Memory B cell (primary cell): ENCODE measurements at regions not wholly inside any gene's neighbourhood (a gene's known extent, or its start where the extent isn't known, plus 50 kb on each side); places are given as distances from the start of the nearest gene placed in this dataset.

ENCODE experiments used
- ATAC-seq: fragments of 150-1000 bp; cut with Tn5 transposase; 2 replicates; pipeline ENCODE4 v1.10.0; 2021; ENCODE audit warnings: low read depth, mild to moderate bottlenecking, moderate library complexity
- DNase-seq, 2 donors: peaks; one replicate each; pipeline ENCODE4 v3.0.0; 2022; ENCODE audit warnings: low spot score in 2 of 2
- H3K27ac Mint-ChIP-seq: one replicate; pipeline ENCODE4 v1.8.0; 2022; ENCODE audit warnings: mild to moderate bottlenecking, moderate library complexity, mixed read lengths
- H3K27me3 Mint-ChIP-seq: one replicate; pipeline ENCODE4 v1.8.0; 2022; ENCODE audit warnings: mixed read lengths
- H3K36me3 Mint-ChIP-seq: one replicate; pipeline ENCODE4 v1.8.0; 2022; ENCODE audit warnings: mild to moderate bottlenecking, mixed read lengths
- H3K4me1 Mint-ChIP-seq: one replicate; pipeline ENCODE4 v1.8.0; 2022; ENCODE audit warnings: mixed read lengths
- H3K4me3 Mint-ChIP-seq: one replicate; pipeline ENCODE4 v1.8.0; 2022; ENCODE audit warnings: mild to moderate bottlenecking, moderate library complexity, mixed read lengths
- H3K9me3 Mint-ChIP-seq: one replicate; pipeline ENCODE4 v1.8.0; 2022; ENCODE audit warnings: mixed read lengths

DNA sequence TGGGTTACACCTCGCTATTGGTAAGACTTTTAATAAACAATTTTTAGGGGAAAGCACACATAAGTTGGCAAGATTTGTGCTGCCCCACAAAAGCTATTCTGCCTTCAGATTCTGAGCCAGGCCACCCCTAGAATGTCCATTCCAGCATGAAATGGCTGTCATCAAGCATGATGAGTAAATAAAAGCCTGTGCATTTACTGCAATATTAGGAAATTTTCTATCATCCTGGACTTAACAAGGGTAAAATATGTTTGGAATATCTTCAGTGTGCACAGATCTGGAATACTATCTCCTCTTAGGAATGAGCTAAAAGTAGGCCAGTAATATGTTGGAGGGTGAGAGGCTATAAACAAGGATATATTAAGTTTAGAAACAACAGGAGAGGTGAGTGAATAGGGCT is 510.9 kb downstream of the ANKRD50 start:
- H3K36me3 Mint-ChIP-seq: no peaks in the 10 kb centered on the region
- no peaks in the 10 kb centered on the region for H3K27me3 Mint-ChIP-seq
- H3K9me3 Mint-ChIP-seq: peaks cover 5% of the 10 kb centered on the region
- no peaks in the 10 kb centered on the region for H3K4me1 Mint-ChIP-seq
- DNase-seq (no peak), ATAC-seq (no peak)
- H3K4me3 Mint-ChIP-seq: no peak overlapping the region
- no peak overlapping the region for H3K27ac Mint-ChIP-seq

DNA sequence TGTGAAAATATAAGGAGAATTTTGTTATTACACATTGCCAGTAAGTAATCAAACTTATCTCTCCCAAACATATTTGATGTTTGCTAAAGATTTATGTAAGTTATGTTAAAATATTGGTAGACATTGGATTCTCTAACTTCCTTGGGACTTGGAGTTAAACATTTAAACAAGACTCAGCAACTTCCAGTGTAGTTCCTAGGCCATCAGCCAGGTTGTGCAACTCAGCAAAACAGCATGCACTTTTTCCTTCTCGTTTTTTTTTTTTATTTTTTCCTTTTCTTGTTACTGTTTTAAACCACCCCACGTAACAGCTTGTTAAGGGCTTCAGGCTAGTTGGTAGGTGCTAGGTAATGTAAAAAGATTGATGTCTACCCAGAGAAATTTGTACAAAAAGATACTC is 510.4 kb downstream of the ANKRD50 start:
- Mint-ChIP-seq H3K27me3 (no peaks in the 10 kb centered on the region), H3K4me1 (no peaks in the 10 kb centered on the region), H3K4me3 (no peak overlapping the region), H3K36me3 (no peaks in the 10 kb centered on the region), H3K27ac (no peak overlapping the region), H3K9me3 (peaks cover 4% of the 10 kb centered on the region)
- DNase-seq (no peak), ATAC-seq (no peak)

DNA sequence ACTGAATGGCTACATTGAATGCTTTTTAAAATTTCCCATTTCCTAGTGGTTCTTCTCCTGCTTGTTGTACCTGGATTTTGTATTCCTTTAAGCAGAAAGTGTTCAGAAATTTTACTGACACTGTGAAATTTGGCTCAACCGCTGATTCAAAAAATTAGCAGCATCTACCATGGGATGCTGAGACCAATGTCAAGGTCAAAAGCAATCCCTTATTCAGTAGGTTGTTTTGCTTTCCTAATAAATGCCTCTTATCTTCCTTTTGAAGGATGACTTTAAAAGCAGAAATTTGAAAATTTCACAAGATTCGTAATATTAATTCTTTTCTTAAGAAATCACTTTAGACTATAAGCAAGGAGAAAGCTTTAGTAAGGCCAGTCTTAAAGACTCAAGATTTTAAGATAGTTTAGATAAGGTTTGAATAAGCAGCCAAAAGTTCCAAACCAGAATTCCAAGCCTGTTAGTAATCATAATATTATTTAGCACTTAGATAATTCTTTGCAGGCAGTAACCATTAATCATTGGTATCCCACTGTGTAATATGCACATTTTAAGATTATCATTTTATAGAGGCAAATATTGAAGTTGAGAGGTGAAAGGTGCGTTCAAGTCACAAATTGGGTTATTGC is 508.8 kb downstream of the ANKRD50 start:
- Mint-ChIP-seq H3K27me3 (no peaks in the 10 kb centered on the region), H3K9me3 (peaks cover 3% of the 10 kb centered on the region), H3K36me3 (no peaks in the 10 kb centered on the region), H3K27ac (no peak overlapping the region), H3K4me3 (no peak overlapping the region), H3K4me1 (no peaks in the 10 kb centered on the region)
- ATAC-seq: no peak
- no peak for DNase-seq

DNA sequence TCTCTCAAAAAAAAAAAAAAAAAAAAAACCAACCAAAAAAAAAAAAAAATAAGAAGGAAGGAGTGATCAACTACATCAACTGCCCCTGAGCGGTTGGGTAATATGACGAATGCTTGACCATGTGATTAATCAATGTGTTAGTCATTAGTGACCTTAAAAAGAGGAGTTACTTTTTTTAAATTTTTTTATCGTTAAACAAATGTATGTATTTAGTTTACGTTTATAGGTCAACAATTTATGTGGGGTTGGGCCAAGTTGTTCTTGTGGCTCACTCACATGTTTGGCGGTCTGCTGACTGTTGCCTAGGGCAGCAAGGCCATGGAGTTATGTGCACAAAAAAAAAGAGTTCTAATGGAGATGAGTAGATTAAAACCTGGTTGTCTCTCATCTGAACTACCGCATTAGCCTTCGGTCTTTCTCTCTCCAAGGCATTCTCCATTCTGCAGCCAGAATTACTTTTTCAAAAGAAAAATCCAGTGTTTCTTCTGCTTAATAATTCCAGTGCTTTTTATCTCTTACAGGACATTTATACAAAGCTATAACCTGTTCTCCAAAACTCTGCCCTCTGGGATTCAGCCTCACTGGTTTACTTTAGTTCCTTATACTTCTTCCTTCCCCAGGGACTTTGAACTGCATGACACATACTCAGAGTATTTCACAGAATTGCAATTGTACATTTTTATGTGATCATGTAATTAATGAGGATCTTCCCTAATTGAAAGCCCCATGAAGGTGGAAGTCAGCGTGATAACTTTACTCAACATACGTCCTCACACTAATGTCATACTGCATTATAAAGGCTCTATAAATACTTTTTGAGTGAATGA is 505.5 kb downstream of the ANKRD50 start:
- H3K36me3 Mint-ChIP-seq: no peaks in the 10 kb centered on the region
- H3K4me3 Mint-ChIP-seq: no peak overlapping the region
- ATAC-seq (no peak), DNase-seq (no peak)
- no peak overlapping the region for H3K27ac Mint-ChIP-seq
- no peaks in the 10 kb centered on the region for H3K4me1 Mint-ChIP-seq
- H3K27me3 Mint-ChIP-seq: no peaks in the 10 kb centered on the region
- H3K9me3 Mint-ChIP-seq: peaks cover 3% of the 10 kb centered on the region

DNA sequence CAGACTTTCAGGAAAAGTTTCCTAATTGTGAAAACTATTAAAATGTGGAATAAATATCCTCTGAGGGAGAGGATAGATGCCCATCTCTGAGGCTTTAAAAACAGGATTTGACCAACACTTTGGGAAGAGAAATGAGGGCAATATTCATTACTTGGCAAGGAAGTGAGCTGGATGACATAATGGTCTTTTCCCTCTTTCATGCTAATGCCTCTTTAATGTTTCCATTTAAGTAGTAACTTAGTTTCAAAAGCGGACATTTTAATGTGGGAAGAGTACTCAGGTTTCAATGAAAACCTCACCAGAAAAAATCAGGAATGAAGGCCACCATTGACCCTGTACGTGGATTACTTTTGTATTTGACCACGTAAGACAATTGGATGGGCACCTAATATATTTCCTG is 503.3 kb downstream of the ANKRD50 start:
- no peak for ATAC-seq
- H3K27ac Mint-ChIP-seq: no peak overlapping the region
- H3K36me3 Mint-ChIP-seq: no peaks in the 10 kb centered on the region
- no peak for DNase-seq
- no peaks in the 10 kb centered on the region for H3K27me3 Mint-ChIP-seq
- H3K4me3 Mint-ChIP-seq: no peak overlapping the region
- H3K4me1 Mint-ChIP-seq: no peaks in the 10 kb centered on the region
- peaks cover 3% of the 10 kb centered on the region for H3K9me3 Mint-ChIP-seq

DNA sequence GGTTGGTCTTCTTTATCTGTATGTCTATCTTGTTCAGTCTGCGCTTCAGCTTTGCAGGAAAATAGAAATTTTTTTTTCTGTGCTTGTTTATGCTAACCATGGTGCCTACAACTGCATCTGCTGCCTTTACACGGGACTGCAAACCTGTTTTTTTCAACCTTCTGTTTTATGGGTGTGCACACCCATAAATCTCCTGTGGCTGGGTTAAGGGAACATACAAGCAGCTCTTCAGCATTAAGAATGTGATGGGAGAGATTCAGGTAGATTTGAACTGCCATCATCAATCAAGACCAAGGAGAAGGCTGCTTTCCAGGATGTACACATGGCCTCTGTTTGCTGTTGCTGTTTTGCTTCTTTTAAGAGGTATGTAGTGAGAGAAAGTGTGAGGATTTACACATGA is 502.9 kb downstream of the ANKRD50 start:
- DNase-seq (no peak), ATAC-seq (no peak)
- Mint-ChIP-seq H3K9me3 (peaks cover 3% of the 10 kb centered on the region), H3K27me3 (no peaks in the 10 kb centered on the region), H3K36me3 (no peaks in the 10 kb centered on the region), H3K4me3 (no peak overlapping the region), H3K27ac (no peak overlapping the region), H3K4me1 (no peaks in the 10 kb centered on the region)

DNA sequence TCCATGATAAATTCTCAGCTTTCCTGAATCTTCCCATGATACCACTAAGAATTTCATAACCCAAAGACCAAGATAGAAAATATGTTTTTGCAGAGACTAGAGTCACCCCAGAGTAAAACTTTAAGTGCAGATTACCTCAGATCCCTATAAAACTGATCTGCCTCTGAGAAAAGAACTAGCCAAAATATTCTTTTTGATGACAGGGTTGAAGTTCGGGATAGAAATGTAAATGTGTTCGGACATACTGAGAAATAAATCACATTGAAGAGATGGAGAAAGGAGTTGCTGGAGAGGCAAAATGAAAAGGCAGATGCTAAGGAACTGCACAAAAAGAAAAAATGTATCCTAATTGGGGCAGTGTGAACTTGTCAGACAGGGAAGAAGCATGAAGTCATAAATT is 501.8 kb downstream of the ANKRD50 start:
- H3K27me3 Mint-ChIP-seq: peaks cover 2% of the 10 kb centered on the region
- H3K4me1 Mint-ChIP-seq: no peaks in the 10 kb centered on the region
- no peak for DNase-seq
- peaks cover 5% of the 10 kb centered on the region for H3K9me3 Mint-ChIP-seq
- no peak overlapping the region for H3K27ac Mint-ChIP-seq
- no peaks in the 10 kb centered on the region for H3K36me3 Mint-ChIP-seq
- H3K4me3 Mint-ChIP-seq: no peak overlapping the region
- no peak for ATAC-seq

DNA sequence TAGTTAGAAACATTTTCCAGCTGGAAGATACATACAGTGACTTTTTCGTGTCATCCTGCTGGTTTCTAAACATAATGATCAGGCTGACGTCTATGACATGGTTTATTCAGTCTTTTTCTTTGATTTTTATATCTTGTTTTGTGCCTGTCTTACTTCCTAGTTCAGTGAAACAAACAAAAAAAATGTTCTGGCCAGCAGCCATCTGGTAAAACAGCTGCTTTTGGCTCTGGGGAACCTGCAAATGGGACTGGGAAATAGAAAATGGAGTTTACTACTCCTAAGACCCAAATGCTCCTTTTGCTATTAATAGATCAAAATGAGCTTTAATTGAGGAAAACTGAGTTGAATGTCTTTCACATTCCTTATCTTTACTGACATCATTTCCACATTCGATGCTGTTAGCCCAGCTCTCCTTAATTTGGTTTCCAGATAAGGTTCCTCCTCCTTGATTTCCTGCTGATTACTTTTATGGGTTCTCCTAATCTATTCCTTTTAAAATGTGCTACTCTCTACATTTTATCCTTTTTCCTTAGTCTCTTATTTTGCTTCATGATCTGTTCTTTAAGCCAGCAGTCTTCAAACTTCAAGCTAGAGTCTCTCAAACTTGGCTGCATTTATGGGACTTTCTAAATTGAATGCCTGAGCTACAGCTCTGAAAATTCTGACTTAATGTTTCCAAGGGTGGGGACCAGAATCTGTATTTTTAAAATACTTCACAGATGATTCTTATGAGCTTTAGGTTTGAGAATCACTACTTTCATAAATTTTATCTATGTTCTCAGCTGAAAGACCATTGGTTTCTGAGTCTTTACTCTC is 499.5 kb downstream of the ANKRD50 start:
- H3K9me3 Mint-ChIP-seq: peaks cover 2% of the 10 kb centered on the region
- DNase-seq (no peak), ATAC-seq (no peak)
- no peak overlapping the region for H3K4me3 Mint-ChIP-seq
- H3K4me1 Mint-ChIP-seq: no peaks in the 10 kb centered on the region
- H3K27ac Mint-ChIP-seq: no peak overlapping the region
- peaks cover 2% of the 10 kb centered on the region for H3K27me3 Mint-ChIP-seq
- no peaks in the 10 kb centered on the region for H3K36me3 Mint-ChIP-seq

DNA sequence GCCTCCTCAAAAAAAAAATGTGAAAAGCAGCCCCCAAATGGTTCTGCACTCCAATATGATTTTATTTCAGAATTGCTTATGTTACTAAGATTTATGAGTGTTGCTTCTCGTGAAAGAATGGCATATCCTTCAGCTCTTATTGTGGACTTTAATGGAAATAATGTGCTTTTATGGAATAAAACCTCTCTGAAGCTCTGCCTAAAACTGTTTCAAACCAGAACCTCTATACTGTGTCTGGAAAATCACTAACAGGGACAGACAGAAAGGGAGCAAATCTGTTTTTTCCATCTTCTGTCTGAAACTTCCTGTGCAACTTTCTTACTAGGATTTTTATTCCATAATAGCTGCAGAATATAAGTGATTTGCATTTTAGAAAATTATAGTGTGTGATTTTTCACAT is 493.1 kb downstream of the ANKRD50 start:
- ATAC-seq (no peak), DNase-seq (no peak)
- Mint-ChIP-seq H3K27ac (no peak overlapping the region), H3K27me3 (peaks cover 2% of the 10 kb centered on the region), H3K4me3 (no peak overlapping the region), H3K9me3 (peaks cover 3% of the 10 kb centered on the region), H3K36me3 (no peaks in the 10 kb centered on the region), H3K4me1 (no peaks in the 10 kb centered on the region)

DNA sequence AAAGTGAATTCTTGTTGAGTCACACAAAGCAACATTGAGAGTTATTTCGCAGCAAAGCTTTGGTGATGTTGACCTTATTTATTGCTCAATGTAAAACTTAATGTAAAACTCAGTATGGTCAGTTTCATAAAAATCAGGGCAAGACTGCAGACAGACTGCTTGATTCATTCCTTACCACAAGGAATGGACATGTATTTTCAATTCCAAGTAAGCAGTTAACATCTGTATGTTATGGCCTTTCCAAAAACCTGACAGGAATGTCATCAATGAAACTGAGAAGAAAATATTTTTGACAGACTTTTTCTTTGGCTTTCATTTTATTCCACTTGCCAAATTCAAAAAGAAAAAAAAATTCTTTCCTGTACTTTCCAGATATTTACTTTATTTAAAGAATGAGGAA is 488.3 kb downstream of the ANKRD50 start:
- ATAC-seq (no peak), DNase-seq (no peak)
- Mint-ChIP-seq H3K27ac (no peak overlapping the region), H3K4me3 (no peak overlapping the region), H3K36me3 (no peaks in the 10 kb centered on the region), H3K9me3 (peaks cover 10% of the 10 kb centered on the region), H3K4me1 (no peaks in the 10 kb centered on the region), H3K27me3 (no peaks in the 10 kb centered on the region)

DNA sequence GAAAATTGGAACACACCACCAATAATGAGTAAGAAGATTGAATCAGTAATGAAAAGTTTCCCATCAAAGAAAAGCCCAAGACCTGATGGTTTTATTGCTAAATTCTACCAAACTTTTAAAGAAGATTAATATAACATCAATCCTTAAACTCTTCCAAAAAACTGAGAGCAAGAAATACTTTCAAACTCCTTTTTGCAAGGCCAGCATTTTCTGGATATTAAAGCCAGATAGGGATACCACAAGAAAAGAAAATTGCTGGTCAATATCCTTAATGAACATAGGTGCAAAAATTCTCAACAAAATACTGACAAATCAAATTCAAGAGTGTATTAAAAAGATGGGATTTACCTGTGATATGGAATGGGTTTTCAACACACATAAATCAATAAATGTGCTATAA is 484.6 kb downstream of the ANKRD50 start:
- no peaks in the 10 kb centered on the region for H3K27me3 Mint-ChIP-seq
- ATAC-seq: no peak
- DNase-seq: no peak
- no peak overlapping the region for H3K27ac Mint-ChIP-seq
- peaks cover 8% of the 10 kb centered on the region for H3K9me3 Mint-ChIP-seq
- H3K4me1 Mint-ChIP-seq: no peaks in the 10 kb centered on the region
- no peaks in the 10 kb centered on the region for H3K36me3 Mint-ChIP-seq
- no peak overlapping the region for H3K4me3 Mint-ChIP-seq

DNA sequence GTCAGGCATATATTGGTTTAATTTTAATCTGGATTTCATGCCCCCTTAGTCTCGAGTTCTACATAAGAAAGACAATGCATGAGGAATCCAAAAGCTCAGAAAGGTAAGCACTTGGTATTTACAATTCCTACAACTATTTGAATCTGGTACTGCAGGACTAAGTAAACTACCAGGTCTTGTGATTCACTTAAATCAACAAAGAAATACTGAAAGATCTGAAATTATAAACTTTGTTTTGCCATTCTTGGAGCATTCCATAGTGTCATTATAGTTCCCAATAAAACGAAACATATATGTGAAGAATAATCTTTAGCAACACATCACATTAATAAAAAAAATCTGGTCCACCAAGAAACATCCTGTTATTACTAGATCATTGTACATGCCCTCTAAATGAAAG is 482.3 kb downstream of the ANKRD50 start:
- Mint-ChIP-seq H3K4me1 (no peaks in the 10 kb centered on the region), H3K27ac (no peak overlapping the region), H3K27me3 (no peaks in the 10 kb centered on the region), H3K4me3 (no peak overlapping the region), H3K36me3 (no peaks in the 10 kb centered on the region), H3K9me3 (peaks cover 6% of the 10 kb centered on the region)
- DNase-seq: no peak
- ATAC-seq: no peak

DNA sequence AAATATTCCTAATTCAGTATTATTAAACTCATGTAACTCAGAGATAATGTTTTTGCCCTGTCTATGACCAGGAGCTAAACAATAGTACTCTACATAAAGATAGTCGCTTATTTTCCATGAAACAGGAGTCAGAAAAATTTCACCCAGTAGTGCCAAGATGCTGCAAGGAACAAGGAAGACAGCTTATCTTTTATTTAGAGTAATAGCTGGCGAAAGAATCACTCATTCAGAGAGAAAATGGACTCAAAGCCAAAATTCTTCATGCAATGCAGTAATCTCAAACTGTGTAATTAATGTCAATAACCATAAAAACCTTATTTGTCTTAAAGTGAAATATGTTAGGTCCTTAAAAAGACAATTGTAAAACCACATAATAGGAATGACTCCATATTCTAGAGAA is 477.8 kb downstream of the ANKRD50 start:
- H3K9me3 Mint-ChIP-seq: no peaks in the 10 kb centered on the region
- no peak overlapping the region for H3K4me3 Mint-ChIP-seq
- DNase-seq: no peak
- H3K27me3 Mint-ChIP-seq: no peaks in the 10 kb centered on the region
- H3K36me3 Mint-ChIP-seq: no peaks in the 10 kb centered on the region
- no peak for ATAC-seq
- no peak overlapping the region for H3K27ac Mint-ChIP-seq
- H3K4me1 Mint-ChIP-seq: no peaks in the 10 kb centered on the region

DNA sequence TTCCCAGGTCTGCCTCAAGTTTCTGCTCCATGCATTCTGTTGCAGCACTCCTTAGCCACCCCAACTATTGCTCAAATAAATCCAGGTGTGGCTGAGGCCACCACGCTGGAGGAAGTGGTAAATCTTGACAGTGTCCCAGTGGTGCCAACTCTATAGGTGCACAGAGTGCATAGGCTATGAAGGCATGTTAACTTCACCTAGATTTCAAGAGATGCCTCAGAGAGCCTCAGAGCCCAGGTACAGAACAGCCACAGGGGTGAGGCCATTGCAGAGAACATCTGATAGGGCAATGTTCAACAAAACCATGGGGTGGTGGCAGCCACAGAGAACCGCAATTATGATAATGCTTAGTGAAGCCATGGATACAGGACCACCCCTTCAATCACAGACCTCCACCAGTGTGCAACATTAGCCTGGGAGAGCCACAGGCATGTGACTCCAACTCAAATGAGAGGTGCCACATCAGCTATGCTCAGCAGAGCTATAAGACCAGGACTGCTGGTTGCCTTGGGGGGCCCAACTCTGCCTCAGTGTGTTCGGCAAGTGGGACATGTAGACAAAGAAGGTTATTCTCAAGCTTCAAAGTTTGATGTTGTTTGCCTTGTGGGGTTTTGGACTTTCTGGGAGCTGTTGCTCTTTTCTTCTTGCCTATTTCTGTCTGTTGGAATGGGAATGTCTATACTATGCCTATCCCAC is 468.7 kb downstream of the ANKRD50 start:
- Mint-ChIP-seq H3K27ac (no peak overlapping the region), H3K4me1 (no peaks in the 10 kb centered on the region), H3K4me3 (no peak overlapping the region), H3K27me3 (no peaks in the 10 kb centered on the region), H3K9me3 (peaks cover 8% of the 10 kb centered on the region), H3K36me3 (no peaks in the 10 kb centered on the region)
- no peak for DNase-seq
- no peak for ATAC-seq
